GM23338 (cell line): ENCODE measurements at regions not wholly inside any gene's neighbourhood (a gene's known extent, or its start where the extent isn't known, plus 50 kb on each side); places are given as distances from the start of the nearest gene placed in this dataset.

Source experiments
- ATAC-seq: fragments of 200-7000 bp; cut with Tn5 transposase; 3 replicates; pipeline ENCODE4 v1.9.1; 2020
- DNase-seq: peaks from one replicate; pipeline ENCODE4 v3.0.0-alpha.2; 2015; ENCODE audit warnings: low spot score
- H2AFZ ChIP-seq: fragments of 200-600 bp; sonication (generic); 2 replicates; pipeline ENCODE4 v1.8.0; 2016; ENCODE audit warnings: antibody characterized with exemption, mild to moderate bottlenecking, moderate library complexity
- H3F3A ChIP-seq: fragments of 200-600 bp; sonication (generic); replicated peaks from 2 replicates; pipeline ENCODE4 v1.8.0; 2017; ENCODE audit warnings: antibody characterized with exemption, mixed run types, low read depth
- H3K27ac ChIP-seq: fragments of 200-600 bp; sonication (generic); 2 replicates; pipeline ENCODE4 v1.6.1; 2016; ENCODE audit warnings: low read depth
- H3K27me3 ChIP-seq: fragments of 200-600 bp; sonication (generic); 2 replicates; pipeline ENCODE4 v1.8.0; 2016; ENCODE audit warnings: mild to moderate bottlenecking, mixed run types, moderate library complexity; ENCODE audit not compliant: insufficient read depth
- H3K36me3 ChIP-seq: fragments of 200-600 bp; sonication (generic); 2 replicates; pipeline ENCODE4 v1.8.0; 2016; ENCODE audit warnings: mild to moderate bottlenecking; ENCODE audit not compliant: insufficient read depth
- H3K4me1 ChIP-seq: fragments of 200-600 bp; sonication (generic); 2 replicates; pipeline ENCODE4 v1.8.0; 2016; ENCODE audit warnings: mild to moderate bottlenecking, moderate library complexity; ENCODE audit not compliant: insufficient read depth
- H3K4me2 ChIP-seq: fragments of 200-600 bp; sonication (generic); 2 replicates; pipeline ENCODE4 v1.7.1; 2017; ENCODE audit warnings: mixed run types
- H3K4me3 ChIP-seq: fragments of 200-600 bp; sonication (generic); 2 replicates; pipeline ENCODE4 v1.6.1; 2016; ENCODE audit warnings: mixed run types
- H3K79me2 ChIP-seq: fragments of 200-600 bp; sonication (generic); replicated peaks from 2 replicates; pipeline ENCODE4 v1.8.0; 2017; ENCODE audit warnings: mild to moderate bottlenecking; ENCODE audit not compliant: insufficient read depth
- H3K9me2 ChIP-seq: fragments of 200-600 bp; sonication (generic); 2 replicates; pipeline ENCODE4 v1.8.0; 2017; ENCODE audit not compliant: insufficient read depth
- H4K20me1 ChIP-seq: fragments of 200-600 bp; sonication (generic); replicated peaks from 2 replicates; pipeline ENCODE4 v1.8.0; 2017; ENCODE audit warnings: mild to moderate bottlenecking; ENCODE audit not compliant: insufficient read depth
- H3K27ac Mint-ChIP-seq: 2 replicates; pipeline ENCODE4 v1.8.0; 2020; ENCODE audit warnings: inconsistent platforms, mild to moderate bottlenecking, moderate library complexity, mixed read lengths
- H3K27me3 Mint-ChIP-seq: 3 replicates; pipeline ENCODE4 v1.8.0; 2022; ENCODE audit warnings: low read depth, mild to moderate bottlenecking, moderate library complexity, mixed read lengths, inconsistent platforms; ENCODE audit not compliant: insufficient read depth, poor library complexity
- H3K36me3 Mint-ChIP-seq: 3 replicates; pipeline ENCODE4 v1.8.0; 2021; ENCODE audit warnings: low read depth, mild to moderate bottlenecking, inconsistent platforms, moderate library complexity, mixed read lengths
- H3K4me1 Mint-ChIP-seq: 3 replicates; pipeline ENCODE4 v1.8.0; 2020; ENCODE audit warnings: mild to moderate bottlenecking, inconsistent platforms, mixed read lengths
- H3K4me3 Mint-ChIP-seq: 3 replicates; pipeline ENCODE4 v1.8.0; 2021; ENCODE audit warnings: moderate library complexity, mild to moderate bottlenecking, inconsistent platforms, mixed read lengths
- H3K9me3 Mint-ChIP-seq: 3 replicates; pipeline ENCODE4 v1.8.0; 2020; ENCODE audit warnings: moderate library complexity, mild to moderate bottlenecking, inconsistent platforms, mixed read lengths
- CREB1 ChIP-seq: fragments of 250-450 bp; sonication (Bioruptor Pico); IDR thresholded peaks from 2 replicates; pipeline ENCODE4 v1.5.0; 2020; ENCODE audit warnings: low read depth, mild to moderate bottlenecking, moderate library complexity
- EZH2 ChIP-seq: fragments of 200-600 bp; sonication (generic); IDR thresholded peaks from one replicate; pipeline ENCODE4 v1.8.0; 2017; ENCODE audit warnings: antibody characterized with exemption, mild to moderate bottlenecking, low read depth; ENCODE audit not compliant: unreplicated experiment
- EZH2phosphoT487 ChIP-seq: fragments of 200-600 bp; sonication (generic); IDR thresholded peaks from one replicate; pipeline ENCODE4 v1.8.1; 2018; ENCODE audit warnings: antibody characterized with exemption; ENCODE audit not compliant: unreplicated experiment
- JUNB ChIP-seq: IDR thresholded peaks from one replicate; pipeline ENCODE4 v1.6.1; 2016; ENCODE audit warnings: antibody characterized with exemption; ENCODE audit not compliant: unreplicated experiment
- NANOG ChIP-seq: IDR thresholded peaks from 2 replicates; pipeline ENCODE4 v1.6.1; 2016; ENCODE audit warnings: antibody characterized with exemption, borderline replicate concordance
- POLR2AphosphoS5 ChIP-seq: IDR thresholded peaks from 2 replicates; pipeline ENCODE4 v1.6.1; 2016; ENCODE audit warnings: antibody characterized with exemption, low read depth
- REST ChIP-seq: IDR thresholded peaks from one replicate; pipeline ENCODE4 v1.6.1; 2018; ENCODE audit warnings: antibody characterized with exemption; ENCODE audit not compliant: unreplicated experiment
- STAT1 ChIP-seq: IDR thresholded peaks from one replicate; pipeline ENCODE4 v1.6.1; 2016; ENCODE audit warnings: antibody characterized with exemption; ENCODE audit not compliant: unreplicated experiment
- ZNF114 ChIP-seq: fragments of 250-450 bp; sonication (Bioruptor Pico); IDR thresholded peaks from 2 replicates; pipeline ENCODE4 v1.5.0; 2020; ENCODE audit warnings: mild to moderate bottlenecking, moderate library complexity
- ZNF331 ChIP-seq: fragments of 250-450 bp; sonication (Bioruptor Pico); IDR thresholded peaks from 2 replicates; pipeline ENCODE4 v1.5.0; 2020; ENCODE audit warnings: low read depth, mild to moderate bottlenecking, moderate library complexity
- TF ChIP-seq, protein P1 (sequence below): IDR thresholded peaks from 2 replicates; pipeline ENCODE4 v1.6.1; 2016; ENCODE audit warnings: antibody characterized with exemption

DNA sequence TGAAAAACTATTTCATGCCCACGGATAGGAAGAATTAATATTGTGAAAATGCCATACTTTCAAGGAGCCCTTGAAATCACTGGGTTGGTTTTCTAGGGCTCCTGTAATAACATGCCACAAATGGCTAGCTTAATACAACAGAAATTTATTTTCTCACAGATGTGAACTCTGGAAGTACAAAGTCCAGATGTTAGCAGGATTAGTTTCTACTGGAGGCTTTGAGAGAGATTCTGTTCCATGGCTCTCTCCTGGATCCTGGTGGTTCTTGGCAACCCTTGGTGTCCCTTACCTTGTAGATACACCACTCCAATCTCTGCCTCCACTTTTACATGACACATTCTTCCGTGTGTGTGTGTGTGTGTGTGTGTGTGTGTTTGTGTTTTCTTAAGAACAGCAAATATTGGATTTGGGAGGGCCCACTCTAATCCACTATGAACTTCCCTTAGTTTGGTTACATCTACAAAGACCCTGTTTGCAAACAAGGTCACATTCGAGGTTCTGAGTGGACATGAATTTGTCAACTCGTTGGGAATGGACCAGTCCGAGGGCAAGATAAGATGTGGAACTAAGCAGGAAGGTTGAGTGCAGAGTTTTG is 381.1 kb downstream of the IPO8 start:
- H3K27ac ChIP-seq = no peak overlapping the region
- no peaks in the 10 kb centered on the region for H3K79me2 ChIP-seq
- no peak overlapping the region for H2AFZ ChIP-seq
- Mint-ChIP-seq H3K4me1 (no peaks in the 10 kb centered on the region), H3K36me3 (no peaks in the 10 kb centered on the region; the same call in 2 of the 3 replicates), H3K9me3 (no peaks in the 10 kb centered on the region; the same call in 2 of the 3 replicates), H3K4me3 (no peak overlapping the region), H3K27ac (no peak overlapping the region), H3K27me3 (peaks cover 3% of the 10 kb centered on the region)
- no peaks in the 10 kb centered on the region for H3K27me3 ChIP-seq
- peaks cover 26% of the 10 kb centered on the region for H3K9me2 ChIP-seq
- H3F3A ChIP-seq = no peaks in the 10 kb centered on the region
- TF ChIP-seq NANOG (no peak), JUNB (no peak)
- TF ChIP-seq, protein P1, sequence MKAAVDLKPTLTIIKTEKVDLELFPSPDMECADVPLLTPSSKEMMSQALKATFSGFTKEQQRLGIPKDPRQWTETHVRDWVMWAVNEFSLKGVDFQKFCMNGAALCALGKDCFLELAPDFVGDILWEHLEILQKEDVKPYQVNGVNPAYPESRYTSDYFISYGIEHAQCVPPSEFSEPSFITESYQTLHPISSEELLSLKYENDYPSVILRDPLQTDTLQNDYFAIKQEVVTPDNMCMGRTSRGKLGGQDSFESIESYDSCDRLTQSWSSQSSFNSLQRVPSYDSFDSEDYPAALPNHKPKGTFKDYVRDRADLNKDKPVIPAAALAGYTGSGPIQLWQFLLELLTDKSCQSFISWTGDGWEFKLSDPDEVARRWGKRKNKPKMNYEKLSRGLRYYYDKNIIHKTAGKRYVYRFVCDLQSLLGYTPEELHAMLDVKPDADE = no peak
- no peak overlapping the region for H3K4me3 ChIP-seq
- no peak overlapping the region for H3K4me2 ChIP-seq
- no peaks in the 10 kb centered on the region for H4K20me1 ChIP-seq
- no peak for DNase-seq
- no peak for ATAC-seq
- H3K4me1 ChIP-seq = no peaks in the 10 kb centered on the region
- H3K36me3 ChIP-seq = no peaks in the 10 kb centered on the region; the same call in 1 of the 2 replicates

DNA sequence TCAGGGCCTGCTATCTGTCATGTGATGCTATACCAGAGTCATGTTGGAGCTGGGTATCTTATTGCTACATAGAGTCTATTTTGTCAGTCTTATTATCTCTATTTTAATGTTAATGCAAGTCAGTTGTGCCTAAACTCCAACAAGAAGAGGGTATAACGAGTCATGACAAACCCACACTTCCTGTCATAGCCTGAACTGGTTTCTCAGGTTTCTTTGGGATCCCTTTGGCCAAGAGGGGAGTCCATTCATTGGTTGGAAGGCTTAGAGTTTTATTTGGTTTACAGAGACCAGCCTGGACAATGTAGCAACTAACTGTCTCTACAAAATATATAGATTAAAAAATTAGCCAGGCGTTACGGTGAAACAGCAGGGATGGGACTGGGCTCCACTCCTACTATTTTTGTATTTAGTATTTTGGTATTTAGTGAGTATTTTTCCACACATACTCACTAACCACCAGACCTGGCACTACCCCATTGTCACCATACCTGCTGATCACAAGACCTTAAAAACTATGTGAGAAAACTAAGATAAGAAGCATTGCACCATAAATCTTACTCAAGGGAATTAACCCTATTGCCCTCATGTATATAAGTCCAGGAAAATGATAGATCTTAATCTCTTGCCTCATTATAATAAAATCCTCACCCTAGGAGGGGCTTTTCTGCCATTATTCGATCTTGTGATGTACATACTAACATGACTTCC is 387.5 kb downstream of the IPO8 start:
- H3K27ac ChIP-seq = no peak overlapping the region
- Mint-ChIP-seq H3K4me3 (no peak overlapping the region), H3K4me1 (peaks cover 8% of the 10 kb centered on the region), H3K27me3 (no peaks in the 10 kb centered on the region), H3K27ac (no peak overlapping the region), H3K9me3 (peaks cover 6% of the 10 kb centered on the region; the same call in 1 of the 3 replicates), H3K36me3 (peaks cover 3% of the 10 kb centered on the region; the same call in 1 of the 3 replicates)
- H2AFZ ChIP-seq = no peak overlapping the region
- ATAC-seq = no peak
- H3K36me3 ChIP-seq = no peaks in the 10 kb centered on the region; the same call in 1 of the 2 replicates
- H3K4me3 ChIP-seq = no peak overlapping the region
- H3K4me2 ChIP-seq = no peak overlapping the region
- peaks cover 33% of the 10 kb centered on the region for H3K9me2 ChIP-seq
- H3K27me3 ChIP-seq = no peaks in the 10 kb centered on the region
- no peaks in the 10 kb centered on the region for H4K20me1 ChIP-seq
- no peak for DNase-seq
- no peaks in the 10 kb centered on the region for H3F3A ChIP-seq
- no peaks in the 10 kb centered on the region for H3K79me2 ChIP-seq
- no peaks in the 10 kb centered on the region for H3K4me1 ChIP-seq
- TF ChIP-seq STAT1 = no peak
- TF ChIP-seq, protein P1 = no peak
- no peak for TF ChIP-seq CREB1 (CRISPR knock-in tag)
- TF ChIP-seq REST = no peak
- TF ChIP-seq NANOG = no peak
- no peak for TF ChIP-seq EZH2
- no peak for TF ChIP-seq EZH2phosphoT487
- TF ChIP-seq ZNF331 (CRISPR knock-in tag) = no peak
- TF ChIP-seq POLR2AphosphoS5 = no peak
- no peak for TF ChIP-seq ZNF114 (CRISPR knock-in tag)
- no peak for TF ChIP-seq JUNB
